Aorta (tissue), 5 donors: ENCODE measurements at regions not wholly inside any gene's neighbourhood (a gene's known extent, or its start where the extent isn't known, plus 50 kb on each side); places are given as distances from the start of the nearest gene placed in this dataset.

Experiments
- ATAC-seq: fragments of 200-7000 bp; cut with Tn5 transposase; one replicate; pipeline ENCODE4 v1.9.1; 2022; ENCODE audit warnings: moderate library complexity; ENCODE audit not compliant: low FRiP score
- DNase-seq, 2 donors: peaks; one replicate each; pipeline ENCODE4 v3.0.0-alpha.2; 2020
- H3K27ac ChIP-seq, 2 donors: one replicate each; pipeline ENCODE4 v1.5.1; 2013; ENCODE audit warnings: low read length in 2 of 2, mild to moderate bottlenecking in 2 of 2, moderate library complexity in 2 of 2, control low read depth in 1 of 2, inconsistent platforms in 1 of 2, low read depth in 1 of 2
- H3K27me3 ChIP-seq, 2 donors: one replicate each; pipeline ENCODE4 v1.6.1; 2013; ENCODE audit warnings: control low read depth in 1 of 2, low read length in 1 of 2, mild to moderate bottlenecking in 1 of 2, moderate library complexity in 1 of 2; ENCODE audit not compliant: insufficient read depth in 2 of 2, control insufficient read depth in 1 of 2
- H3K36me3 ChIP-seq, 2 donors: one replicate each; pipeline ENCODE4 v1.6.1; 2013; ENCODE audit warnings: control low read depth in 1 of 2, low read length in 1 of 2, mild to moderate bottlenecking in 1 of 2; ENCODE audit not compliant: insufficient read depth in 2 of 2, control insufficient read depth in 1 of 2
- H3K4me1 ChIP-seq, 2 donors: one replicate each; pipeline ENCODE4 v1.6.1; 2013; ENCODE audit warnings: low read length in 2 of 2, control low read depth in 1 of 2, mild to moderate bottlenecking in 1 of 2, moderate library complexity in 1 of 2; ENCODE audit not compliant: insufficient read depth in 2 of 2, control insufficient read depth in 1 of 2
- H3K4me3 ChIP-seq, 2 donors: one replicate each; pipeline ENCODE4 v1.5.1; 2013; ENCODE audit warnings: low read length in 2 of 2, control low read depth in 1 of 2, mild to moderate bottlenecking in 1 of 2
- H3K9me3 ChIP-seq: one replicate; pipeline ENCODE4 v1.6.1; 2013; ENCODE audit warnings: mild to moderate bottlenecking, low read length; ENCODE audit not compliant: control insufficient read depth
- WGBS, 2 donors: extraction: QIAGEN DNeasy Blood & Tissue Kit; methylation state at CpG; one replicate each; pipeline ENCODE4 v1.1.7; 2013; 5-methylcytosine and 5-hydroxymethylcytosine counted together
- intact Hi-C, 2 donors: fragments of 100-400 bp; cut with DNase I; formaldehyde crosslinking; loops; one replicate each; pipeline versions ENCODE4 v1.14.2 to v1.15.0; 2022
- donor health status: healthy with polysubstance abuse.
- donor health status: Bipolar disorder and iron deficiency.
- donor health status: DM: no; HTN: no; CAD: no.
- donor health status: DM: no; HTN: no; CAD: no.
- donor health status: DM: yes; HTN: yes; CAD: no.

DNA sequence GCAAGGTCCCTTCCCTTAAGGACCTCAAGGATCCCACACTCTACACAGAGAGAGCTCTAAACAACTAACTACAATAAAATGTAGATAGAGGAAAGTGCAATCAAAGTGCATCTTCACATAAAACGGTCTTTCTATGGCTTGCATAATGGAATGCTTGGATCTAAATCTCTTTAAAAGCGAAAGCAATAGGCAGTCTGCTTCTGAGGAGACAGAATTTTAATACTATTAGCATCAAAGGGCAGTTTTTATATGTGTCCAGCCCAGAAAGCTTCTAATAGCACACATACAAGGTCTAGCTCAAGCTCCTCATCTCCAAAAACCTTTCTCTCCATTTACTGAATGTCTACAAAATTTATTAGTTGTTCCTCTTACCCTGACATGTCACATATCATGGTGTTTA is 101.5 kb upstream of the C1GALT1 start:
- ATAC-seq (no peak), DNase-seq (no peak)
- intact Hi-C loops = no loop called here
- WGBS, 2 donors = 37 to 45% methylated on average over 2 of the region's 2 CpGs
- no peaks in the 10 kb centered on the region for H3K27me3 ChIP-seq
- no peaks in the 10 kb centered on the region for H3K36me3 ChIP-seq
- H3K4me1 ChIP-seq = no peaks in the 10 kb centered on the region
- H3K4me3 ChIP-seq = no peak overlapping the region
- no peaks in the 10 kb centered on the region for H3K9me3 ChIP-seq
- no peak overlapping the region for H3K27ac ChIP-seq

DNA sequence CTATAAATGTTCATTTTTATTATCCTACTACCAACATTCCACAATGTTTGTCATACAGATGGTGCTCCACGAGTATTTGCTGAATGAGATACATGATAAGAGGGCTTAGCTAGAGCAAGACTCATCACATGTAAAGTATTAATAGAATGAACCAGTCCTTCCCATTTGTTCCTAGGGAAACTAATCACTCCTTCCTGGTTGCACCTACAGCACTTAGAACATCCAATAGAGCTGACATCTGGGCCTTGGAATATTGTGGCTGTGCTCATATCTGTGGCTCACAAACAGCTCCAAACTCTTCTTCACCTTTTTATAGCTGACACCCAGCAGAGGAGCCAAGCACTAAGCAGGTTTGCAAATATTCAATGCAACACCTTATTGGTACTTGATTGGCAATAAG is 91.9 kb upstream of the C1GALT1 start:
- H3K4me3 ChIP-seq = no peak overlapping the region
- 44 to 50% methylated on average over 1 of the region's 1 CpG for WGBS, 2 donors
- ATAC-seq = no peak
- intact Hi-C loops = no loop called here
- H3K27me3 ChIP-seq = no peaks in the 10 kb centered on the region
- H3K27ac ChIP-seq = no peak overlapping the region
- no peaks in the 10 kb centered on the region for H3K4me1 ChIP-seq
- DNase-seq = no peak
- H3K9me3 ChIP-seq = no peaks in the 10 kb centered on the region
- no peaks in the 10 kb centered on the region for H3K36me3 ChIP-seq

DNA sequence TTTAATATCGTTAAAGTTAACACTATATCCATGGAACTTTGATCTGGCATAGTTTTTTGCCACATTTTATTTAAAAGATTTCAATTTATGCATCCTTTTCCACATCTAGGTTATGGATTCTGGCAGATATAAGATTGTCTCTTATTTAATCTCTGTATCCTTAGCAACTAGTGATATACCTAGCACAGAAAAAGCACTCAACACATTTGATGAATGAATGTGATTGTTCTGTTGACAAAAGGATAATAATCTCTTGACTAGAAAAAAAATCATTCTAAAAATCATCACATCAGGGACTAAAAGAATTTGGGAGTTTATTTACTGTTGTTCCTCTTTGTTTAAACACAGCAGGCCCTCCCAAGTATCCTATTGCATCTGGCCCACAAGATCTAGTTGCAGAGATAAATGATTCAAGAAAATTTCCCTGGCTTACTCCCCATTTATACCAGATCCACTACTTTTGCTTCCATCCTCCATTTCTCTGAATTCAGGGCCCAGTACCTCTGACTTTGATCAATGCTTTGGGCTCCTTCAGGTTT is 84.0 kb upstream of the C1GALT1 start:
- ATAC-seq = no peak
- no peaks in the 10 kb centered on the region for H3K36me3 ChIP-seq
- H3K4me3 ChIP-seq = no peak overlapping the region
- no peaks in the 10 kb centered on the region for H3K9me3 ChIP-seq
- 98 to 100% methylated on average over 1 of the region's 1 CpG for WGBS, 2 donors
- H3K27me3 ChIP-seq = no peaks in the 10 kb centered on the region
- no peak for DNase-seq
- no peaks in the 10 kb centered on the region for H3K4me1 ChIP-seq
- H3K27ac ChIP-seq = no peak overlapping the region
- intact Hi-C loops = no loop called here

DNA sequence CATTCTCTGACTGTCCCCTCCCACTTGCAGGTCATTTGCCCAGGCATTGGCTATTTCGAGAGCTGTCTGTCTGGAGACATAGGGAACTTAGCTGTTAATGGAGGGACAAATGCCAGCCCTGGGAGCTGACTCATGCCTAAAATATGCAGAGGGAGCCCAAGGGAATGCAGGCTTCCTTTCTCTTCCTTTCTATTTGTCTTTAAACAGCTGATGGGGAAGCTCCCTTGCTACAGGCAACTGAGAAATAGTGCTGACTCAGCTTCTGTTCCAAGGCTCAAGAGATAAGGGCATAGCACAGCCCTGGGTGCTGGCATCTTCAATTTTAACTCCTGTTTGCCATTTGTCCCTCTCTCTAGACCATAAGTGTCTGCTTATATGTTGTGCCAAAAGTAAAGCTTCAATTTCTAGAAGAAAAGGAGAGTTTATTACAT is 82.7 kb upstream of the C1GALT1 start:
- Histone ChIP-seq H3K27me3 (no peaks in the 10 kb centered on the region), H3K9me3 (no peaks in the 10 kb centered on the region), H3K4me3 (no peak overlapping the region), H3K4me1 (no peaks in the 10 kb centered on the region), H3K36me3 (no peaks in the 10 kb centered on the region), H3K27ac (no peak overlapping the region)
- peak; percentile 83 to 84 for DNase-seq
- 4 to 7% methylated on average over 1 of the region's 1 CpG for whole genome bisulfite sequencing, 2 donors
- ATAC-seq = peak; percentile 85
- intact Hi-C loops = loop anchor here (5.0 to 10.0 kb wide), 2 partner anchors 443 to 1115 kb away; no protein-coding TSS in a partner anchor

DNA sequence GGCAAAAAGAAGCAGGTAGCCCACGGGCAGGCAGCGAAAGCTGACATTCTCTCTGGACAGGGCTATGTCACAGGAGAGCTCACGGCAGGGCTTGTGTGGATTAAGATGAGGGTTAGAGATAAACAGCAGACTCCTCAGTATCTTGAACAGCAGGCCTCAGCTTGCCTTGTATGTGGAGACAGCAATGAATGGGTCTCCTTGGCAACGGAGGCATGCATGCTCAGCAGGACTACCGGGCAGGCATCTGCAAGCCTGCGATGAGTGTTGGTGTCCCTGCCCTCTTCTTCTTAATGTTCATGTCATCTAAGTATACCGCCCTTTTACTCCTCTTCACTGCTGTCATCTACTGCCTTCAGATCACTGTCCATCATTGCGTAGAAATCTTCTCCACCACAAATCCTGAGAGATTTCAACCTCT is 81.9 kb upstream of the C1GALT1 start:
- H3K27me3 ChIP-seq = no peaks in the 10 kb centered on the region
- no peak for ATAC-seq
- H3K4me1 ChIP-seq = no peaks in the 10 kb centered on the region
- H3K27ac ChIP-seq = no peak overlapping the region
- H3K9me3 ChIP-seq = no peaks in the 10 kb centered on the region
- no peak overlapping the region for H3K4me3 ChIP-seq
- 94 to 95% methylated on average over 8 of the region's 8 CpGs for whole genome bisulfite sequencing, 2 donors
- DNase-seq = no peak
- intact Hi-C loops = loop anchor here (5.0 to 10.0 kb wide), 2 partner anchors 442 to 1114 kb away; no protein-coding TSS in a partner anchor
- H3K36me3 ChIP-seq = no peaks in the 10 kb centered on the region

DNA sequence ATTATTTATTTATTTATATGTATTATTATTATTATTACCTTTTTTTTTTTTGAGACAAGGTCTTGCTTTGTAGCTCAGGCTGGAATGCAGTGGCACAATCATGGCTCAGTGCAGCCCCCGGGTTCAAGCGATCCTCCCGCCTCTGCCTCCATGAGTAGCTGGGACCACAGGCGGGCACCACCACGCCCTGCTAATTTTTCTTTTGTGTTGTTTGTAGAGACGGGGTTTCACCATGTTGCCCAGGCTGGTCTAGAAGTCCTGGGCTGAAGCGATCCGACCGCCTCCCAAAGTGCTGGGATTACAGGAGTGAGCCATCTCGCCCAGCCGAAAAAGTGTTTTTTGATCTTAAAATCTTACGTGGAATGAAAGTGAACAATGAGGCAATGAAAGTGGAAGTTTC is 79.4 kb upstream of the C1GALT1 start:
- no peaks in the 10 kb centered on the region for H3K27me3 ChIP-seq
- H3K4me1 ChIP-seq = no peaks in the 10 kb centered on the region
- intact Hi-C loops = loop anchor here (5.0 to 10.0 kb wide), 2 partner anchors 439 to 1112 kb away; no protein-coding TSS in a partner anchor
- no peak for DNase-seq
- H3K27ac ChIP-seq = no peak overlapping the region
- 75 to 80% methylated on average over 12 of the region's 12 CpGs for WGBS, 2 donors
- H3K36me3 ChIP-seq = no peaks in the 10 kb centered on the region
- H3K9me3 ChIP-seq = no peaks in the 10 kb centered on the region
- H3K4me3 ChIP-seq = no peak overlapping the region
- no peak for ATAC-seq

DNA sequence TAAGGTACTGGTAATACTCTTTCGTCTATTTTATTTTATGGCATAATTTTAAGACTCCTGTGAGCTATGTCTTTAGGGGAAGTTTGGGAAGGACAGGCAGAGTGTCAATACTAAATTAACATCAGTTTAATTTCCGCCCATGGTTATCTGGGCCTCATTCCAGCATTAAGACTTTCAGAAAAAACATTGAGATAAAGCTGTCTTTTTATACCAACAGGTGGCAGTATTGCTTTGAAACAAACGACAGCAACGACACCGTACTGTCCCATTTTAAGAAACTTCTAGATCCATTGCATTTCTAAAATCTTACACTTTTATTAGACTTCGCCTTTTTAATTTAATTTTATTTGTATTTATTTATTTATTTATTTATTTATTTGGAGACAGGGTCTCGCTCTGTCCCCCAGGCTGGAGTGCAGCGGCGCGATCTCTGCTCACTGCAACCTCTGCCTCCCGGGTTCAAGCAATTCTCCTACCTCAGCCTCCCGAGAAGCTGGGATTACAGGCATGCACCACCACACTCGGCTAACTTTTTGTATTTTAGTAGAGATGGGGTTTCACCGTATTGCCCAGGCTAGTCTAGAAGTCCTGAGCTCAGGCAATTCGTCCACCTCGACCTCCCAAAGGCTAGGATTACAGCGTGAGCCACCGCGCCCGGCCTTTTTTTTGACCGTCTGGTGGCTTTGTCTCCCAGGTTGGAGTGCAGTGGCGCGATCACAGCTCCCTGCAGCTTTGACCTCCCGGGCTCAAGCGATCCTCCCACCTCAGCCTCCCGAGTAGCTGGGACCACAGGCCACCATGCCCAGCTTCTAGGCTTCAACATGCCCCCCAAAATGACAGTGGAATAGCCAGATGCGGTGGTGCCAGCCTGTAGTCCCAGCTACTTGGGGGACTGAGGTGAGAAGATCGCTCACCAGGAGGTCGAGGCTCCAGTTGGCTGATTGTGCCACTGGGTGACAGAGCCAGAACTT is 78.7 kb upstream of the C1GALT1 start:
- no peaks in the 10 kb centered on the region for H3K4me1 ChIP-seq
- H3K36me3 ChIP-seq = no peaks in the 10 kb centered on the region
- no peak for DNase-seq
- H3K27me3 ChIP-seq = no peaks in the 10 kb centered on the region
- peak; percentile 77 for ATAC-seq
- H3K27ac ChIP-seq = no peak overlapping the region
- 79% methylated on average over 29 of the region's 29 CpGs for WGBS, 2 donors
- intact Hi-C loops = loop anchor here (5.0 to 10.0 kb wide), 2 partner anchors 439 to 1111 kb away; no protein-coding TSS in a partner anchor
- H3K4me3 ChIP-seq = no peak overlapping the region
- H3K9me3 ChIP-seq = no peaks in the 10 kb centered on the region

DNA sequence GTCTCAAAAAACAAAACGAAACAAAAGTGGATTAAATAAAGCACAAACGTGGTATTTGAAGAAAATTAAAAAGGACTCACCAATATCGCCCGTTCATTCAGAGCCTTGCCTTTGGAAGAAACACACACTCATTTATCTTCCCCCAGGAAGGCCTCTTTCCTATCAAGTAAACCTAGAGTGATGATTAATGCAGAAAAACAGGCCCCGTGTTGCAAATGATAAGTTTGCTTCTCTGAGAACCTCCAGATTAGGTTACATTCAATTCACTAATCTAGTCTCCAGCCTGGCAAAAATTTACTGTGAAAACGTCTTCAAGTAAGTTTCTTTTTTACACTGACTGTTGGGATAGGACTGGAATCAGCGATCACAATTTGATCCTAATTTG is 78.0 kb upstream of the C1GALT1 start:
- H3K9me3 ChIP-seq = no peaks in the 10 kb centered on the region
- no peaks in the 10 kb centered on the region for H3K27me3 ChIP-seq
- H3K27ac ChIP-seq = no peak overlapping the region
- ATAC-seq = no peak
- no peak overlapping the region for H3K4me3 ChIP-seq
- no peak for DNase-seq
- no peaks in the 10 kb centered on the region for H3K36me3 ChIP-seq
- H3K4me1 ChIP-seq = no peaks in the 10 kb centered on the region
- WGBS, 2 donors = 71 to 73% methylated on average over 7 of the region's 7 CpGs
- intact Hi-C loops = loop anchor here (5.0 to 10.0 kb wide), 2 partner anchors 438 to 1110 kb away; no protein-coding TSS in a partner anchor
